SJSA1 (cell line): ENCODE measurements at regions not wholly inside any gene's neighbourhood (a gene's known extent, or its start where the extent isn't known, plus 50 kb on each side); places are given as distances from the start of the nearest gene placed in this dataset.

Experiments used
- DNase-seq, 2 experiments: peaks; one replicate each; pipeline ENCODE4 v3.0.0-alpha.2; 2015 to 2020; ENCODE audit warnings: low spot score in 2 of 2, low read depth in 1 of 2
- H3K27ac ChIP-seq: fragments of 250-450 bp; sonication (Bioruptor Pico); 2 replicates; pipeline ENCODE4 v1.5.1; 2020; ENCODE audit warnings: mild to moderate bottlenecking, moderate library complexity
- H3K27me3 ChIP-seq: fragments of 250-450 bp; sonication (Bioruptor Pico); replicated peaks from 2 replicates; pipeline ENCODE4 v1.5.1; 2020; ENCODE audit warnings: mild to moderate bottlenecking, moderate library complexity
- H3K36me3 ChIP-seq: fragments of 250-450 bp; sonication (Bioruptor Pico); 2 replicates; pipeline ENCODE4 v1.5.1; 2020; ENCODE audit warnings: mild to moderate bottlenecking
- H3K4me1 ChIP-seq: fragments of 250-450 bp; sonication (Bioruptor Pico); replicated peaks from 2 replicates; pipeline ENCODE4 v1.6.1; 2021; ENCODE audit warnings: mild to moderate bottlenecking
- H3K4me3 ChIP-seq: fragments of 250-450 bp; sonication (Bioruptor Pico); 2 replicates; pipeline ENCODE4 v1.5.1; 2020; ENCODE audit warnings: mild to moderate bottlenecking
- H3K9me3 ChIP-seq: fragments of 250-450 bp; sonication (Bioruptor Pico); replicated peaks from 2 replicates; pipeline ENCODE4 v1.5.1; 2020; ENCODE audit warnings: mild to moderate bottlenecking

- no peaks in the 10 kb centered on the region for H3K9me3 ChIP-seq
- H3K4me1 ChIP-seq, result no peaks in the 10 kb centered on the region
- H3K27me3 ChIP-seq, result no peaks in the 10 kb centered on the region
- H3K27ac ChIP-seq, result no peak overlapping the region
- no peak overlapping the region for H3K4me3 ChIP-seq
- H3K36me3 ChIP-seq, result no peaks in the 10 kb centered on the region
- DNase-seq, result no peak
Measured at GRCh38 chr2:10234409-10235094, 68.2 kb upstream of the HPCAL1 start.

DNA sequence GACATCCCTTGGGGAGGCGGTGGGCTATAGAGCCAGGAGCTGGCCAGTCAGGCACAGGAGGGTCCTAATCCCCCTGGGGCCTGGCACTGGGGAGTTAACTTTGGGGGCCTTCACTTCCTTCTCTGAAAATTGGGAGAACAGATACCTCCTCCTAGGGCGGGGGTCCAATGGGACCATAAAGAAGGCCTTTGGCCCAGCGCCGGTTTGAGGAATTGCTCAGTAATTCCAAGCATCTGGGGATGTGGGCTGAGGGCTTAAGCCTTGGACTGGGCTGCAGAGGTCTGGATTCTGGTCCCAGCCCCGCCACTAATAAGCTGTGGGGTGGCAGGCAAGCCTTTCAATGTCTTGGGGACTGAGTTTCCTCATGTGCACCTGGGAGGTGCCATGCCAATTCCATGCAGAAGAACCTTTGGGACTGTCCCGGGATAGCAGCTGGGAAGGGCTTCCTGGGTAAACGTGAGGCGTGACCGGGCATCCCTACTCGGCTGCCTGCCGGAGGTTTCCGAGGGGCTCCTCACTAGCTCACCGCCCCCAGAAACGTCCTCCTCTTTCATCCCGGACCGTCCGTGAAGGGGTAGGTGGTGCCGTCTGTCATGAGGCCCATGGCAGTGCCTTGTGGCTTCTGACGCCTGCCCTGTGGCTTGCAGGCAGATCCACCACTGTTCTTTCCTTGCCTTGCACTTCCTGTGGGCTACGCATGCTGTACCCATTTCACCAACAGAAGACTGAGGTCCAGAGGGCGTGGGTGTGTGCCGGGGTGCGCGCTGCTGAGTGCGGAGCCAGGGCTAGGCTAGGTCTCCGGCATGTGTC lies 67.4 kb upstream of the HPCAL1 start:
- Histone ChIP-seq H3K4me1 (no peaks in the 10 kb centered on the region), H3K27me3 (no peaks in the 10 kb centered on the region), H3K4me3 (no peak overlapping the region), H3K9me3 (no peaks in the 10 kb centered on the region; the same call in 1 of the 2 replicates), H3K36me3 (no peaks in the 10 kb centered on the region), H3K27ac (no peak overlapping the region)
- DNase-seq, result no peak

DNA sequence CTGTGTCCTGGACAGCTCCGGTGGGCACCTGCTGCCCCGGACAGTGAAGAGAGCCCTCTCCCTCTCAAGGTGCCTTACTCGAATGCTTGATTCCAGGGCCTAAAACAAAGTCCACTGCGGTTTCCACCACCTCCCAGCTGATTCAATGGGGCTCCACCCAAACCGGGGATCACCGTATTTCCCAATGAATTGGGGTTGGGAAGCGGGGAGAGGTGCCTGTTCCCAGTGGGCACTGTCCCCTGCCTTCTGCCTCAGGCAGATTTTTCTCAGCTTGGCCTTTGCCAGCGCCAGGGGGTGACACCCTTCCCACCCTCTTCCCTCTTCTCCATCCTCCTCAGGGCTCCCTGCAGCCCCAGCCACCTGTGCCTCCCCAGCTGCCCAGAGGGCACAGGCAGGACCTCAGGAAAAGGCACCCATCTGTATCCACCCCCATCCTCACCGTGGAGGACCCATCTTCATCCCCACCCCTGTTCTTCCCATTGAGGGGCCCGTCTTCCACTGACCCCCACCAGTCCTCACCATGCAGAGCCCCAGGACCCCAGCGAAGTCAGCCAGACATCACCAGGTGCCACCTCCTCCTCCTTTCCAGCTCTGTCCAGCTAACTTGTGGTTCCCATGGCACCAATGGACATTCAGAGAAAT lies 66.7 kb upstream of the HPCAL1 start:
- Histone ChIP-seq H3K36me3 (no peaks in the 10 kb centered on the region), H3K4me3 (no peak overlapping the region), H3K27me3 (no peaks in the 10 kb centered on the region), H3K27ac (no peak overlapping the region), H3K4me1 (no peaks in the 10 kb centered on the region), H3K9me3 (no peaks in the 10 kb centered on the region; the same call in 1 of the 2 replicates)
- no peak for DNase-seq

DNA sequence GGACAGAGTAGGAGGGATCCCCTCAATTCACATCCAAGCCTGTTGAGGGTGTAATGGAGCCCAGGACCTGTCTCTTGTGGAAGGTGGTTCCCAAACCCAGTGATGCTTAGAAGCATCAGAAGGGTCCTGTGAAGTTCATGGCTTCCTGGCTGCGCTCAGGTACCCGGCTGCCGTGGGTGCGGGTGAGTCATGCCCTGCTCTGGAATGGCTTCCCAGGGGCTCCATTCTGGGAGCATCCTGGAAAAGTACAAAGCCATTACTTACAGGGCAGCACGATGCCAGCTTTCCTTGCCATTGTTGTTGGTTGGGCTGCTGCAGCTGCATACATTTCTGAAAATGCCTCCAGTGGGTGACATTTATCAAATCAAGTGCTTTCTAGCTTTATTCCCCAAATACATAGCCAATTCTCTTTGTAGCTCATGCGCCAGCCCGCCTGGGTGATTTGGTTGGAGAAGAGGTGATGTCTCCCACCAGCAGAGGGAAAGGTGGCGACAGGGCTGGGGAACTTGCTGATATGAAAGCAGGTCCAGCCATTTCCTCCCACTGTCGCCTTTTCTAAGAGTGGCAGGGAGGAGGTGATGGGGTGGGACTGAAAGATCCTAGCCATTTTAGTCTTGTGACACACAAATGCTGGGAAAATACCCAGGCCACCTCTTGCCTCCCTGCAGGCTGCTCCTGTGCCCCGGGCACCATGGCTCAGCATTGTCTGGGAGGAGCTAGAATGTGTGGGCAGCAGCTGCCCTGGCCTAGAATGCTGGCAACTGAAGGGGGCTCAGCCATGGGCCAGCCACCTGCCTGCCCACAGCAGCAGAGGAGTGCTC lies 65.9 kb upstream of the HPCAL1 start:
- no peak overlapping the region for H3K4me3 ChIP-seq

GRCh38 chr2:10237392-10238321 lies 65.0 kb upstream of the HPCAL1 start:
- Histone ChIP-seq H3K4me1 (no peaks in the 10 kb centered on the region), H3K9me3 (no peaks in the 10 kb centered on the region; the same call in 1 of the 2 replicates), H3K36me3 (no peaks in the 10 kb centered on the region), H3K27me3 (no peaks in the 10 kb centered on the region), H3K27ac (no peak overlapping the region), H3K4me3 (no peak overlapping the region)
- DNase-seq, result no peak

More for the DNA sequence above, 65.9 kb upstream of the HPCAL1 start:
- Histone ChIP-seq H3K4me1 (no peaks in the 10 kb centered on the region), H3K27me3 (no peaks in the 10 kb centered on the region), H3K9me3 (no peaks in the 10 kb centered on the region; the same call in 1 of the 2 replicates), H3K27ac (no peak overlapping the region), H3K36me3 (no peaks in the 10 kb centered on the region)
- DNase-seq, result no peak

DNA sequence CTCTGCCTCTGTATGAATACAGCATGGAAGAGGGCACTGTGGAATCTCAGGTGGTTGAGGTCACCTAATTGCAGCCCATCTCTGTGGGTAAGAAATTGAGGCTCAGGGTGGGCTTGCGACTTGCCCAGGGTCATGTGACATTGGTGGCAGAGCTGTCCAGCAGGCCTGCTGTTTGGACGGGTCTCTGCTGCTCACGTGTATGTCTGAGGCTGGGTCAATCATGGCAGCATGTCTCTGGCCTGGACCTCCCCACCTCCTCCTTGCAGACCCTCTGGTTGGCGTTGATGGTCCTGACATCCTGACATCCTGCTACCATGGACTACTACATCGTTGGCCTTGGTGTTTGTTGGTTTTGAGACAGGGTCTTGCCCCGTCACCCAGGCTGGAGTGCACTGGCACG lies 64.3 kb upstream of the HPCAL1 start:
- no peak for DNase-seq
- Histone ChIP-seq H3K36me3 (no peaks in the 10 kb centered on the region), H3K27me3 (no peaks in the 10 kb centered on the region), H3K4me1 (no peaks in the 10 kb centered on the region), H3K4me3 (no peak overlapping the region), H3K9me3 (no peaks in the 10 kb centered on the region; the same call in 1 of the 2 replicates), H3K27ac (no peak overlapping the region)

DNA sequence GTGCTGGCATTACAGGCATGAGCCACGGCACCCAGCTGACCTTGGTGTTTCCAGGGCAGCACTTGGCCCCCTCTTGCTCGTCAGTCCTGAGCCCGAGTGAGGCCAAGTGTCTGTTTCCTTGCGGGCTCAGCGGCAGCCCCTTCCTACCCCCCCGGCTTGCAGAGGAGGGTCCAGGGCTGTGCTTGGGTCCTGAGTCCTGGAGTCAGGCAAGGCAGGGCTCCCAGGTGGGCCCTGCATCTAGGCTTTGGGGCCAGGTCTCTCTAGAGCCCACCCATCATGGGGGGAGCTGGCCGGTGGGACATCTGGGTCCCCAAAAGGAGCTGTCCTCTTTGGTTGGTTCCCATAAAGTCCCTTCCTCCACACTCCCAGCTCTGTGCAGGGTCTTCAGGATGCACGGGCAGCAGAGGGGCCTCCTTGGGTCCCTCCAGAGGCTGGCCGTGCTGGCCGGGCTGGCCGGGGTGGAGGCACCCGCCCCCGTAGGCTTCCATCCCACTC lies 63.7 kb upstream of the HPCAL1 start:
- H3K27ac ChIP-seq, result no peak overlapping the region
- no peaks in the 10 kb centered on the region for H3K4me1 ChIP-seq
- no peaks in the 10 kb centered on the region for H3K27me3 ChIP-seq
- no peak overlapping the region for H3K4me3 ChIP-seq
- no peak for DNase-seq
- no peaks in the 10 kb centered on the region; the same call in 1 of the 2 replicates for H3K9me3 ChIP-seq
- no peaks in the 10 kb centered on the region for H3K36me3 ChIP-seq

DNA sequence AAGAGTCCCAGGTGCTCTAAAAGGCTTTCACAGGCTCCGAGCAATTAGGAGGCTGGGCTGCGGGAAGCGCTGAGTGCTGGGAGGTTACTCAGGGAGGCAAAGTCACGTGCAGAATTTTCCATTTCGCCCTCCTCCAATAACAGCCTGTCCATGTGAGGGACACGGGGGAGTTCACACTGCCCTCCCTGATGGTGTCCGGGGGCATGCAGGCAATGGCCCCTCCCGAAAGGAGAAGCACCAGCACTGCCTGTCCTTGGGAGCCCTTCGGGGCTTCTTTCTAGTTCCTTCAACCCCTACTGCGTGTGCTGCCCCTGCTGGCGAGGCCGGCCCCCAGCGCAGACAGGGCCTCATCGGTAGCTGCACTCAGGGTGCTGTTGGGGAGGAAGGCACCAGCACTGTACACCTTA lies 63.1 kb upstream of the HPCAL1 start:
- Histone ChIP-seq H3K27me3 (no peaks in the 10 kb centered on the region), H3K4me3 (no peak overlapping the region), H3K9me3 (no peaks in the 10 kb centered on the region; the same call in 1 of the 2 replicates), H3K4me1 (no peaks in the 10 kb centered on the region), H3K36me3 (no peaks in the 10 kb centered on the region), H3K27ac (no peak overlapping the region)
- DNase-seq, result no peak

- DNase-seq, result no peak
- Histone ChIP-seq H3K9me3 (no peaks in the 10 kb centered on the region; the same call in 1 of the 2 replicates), H3K4me3 (no peak overlapping the region)
Measured at GRCh38 chr2:10240161-10240681, 62.5 kb upstream of the HPCAL1 start.

GRCh38 chr2:10240911-10241610 lies 61.6 kb upstream of the HPCAL1 start:
- Histone ChIP-seq H3K9me3 (no peaks in the 10 kb centered on the region; the same call in 1 of the 2 replicates), H3K27ac (no peak overlapping the region), H3K27me3 (no peaks in the 10 kb centered on the region), H3K4me3 (no peak overlapping the region), H3K36me3 (no peaks in the 10 kb centered on the region), H3K4me1 (no peaks in the 10 kb centered on the region)
- no peak for DNase-seq

More at GRCh38 chr2:10240161-10240681, 62.5 kb upstream of the HPCAL1 start:
- Histone ChIP-seq H3K4me1 (no peaks in the 10 kb centered on the region), H3K27ac (no peak overlapping the region), H3K36me3 (no peaks in the 10 kb centered on the region), H3K27me3 (no peaks in the 10 kb centered on the region)

DNA sequence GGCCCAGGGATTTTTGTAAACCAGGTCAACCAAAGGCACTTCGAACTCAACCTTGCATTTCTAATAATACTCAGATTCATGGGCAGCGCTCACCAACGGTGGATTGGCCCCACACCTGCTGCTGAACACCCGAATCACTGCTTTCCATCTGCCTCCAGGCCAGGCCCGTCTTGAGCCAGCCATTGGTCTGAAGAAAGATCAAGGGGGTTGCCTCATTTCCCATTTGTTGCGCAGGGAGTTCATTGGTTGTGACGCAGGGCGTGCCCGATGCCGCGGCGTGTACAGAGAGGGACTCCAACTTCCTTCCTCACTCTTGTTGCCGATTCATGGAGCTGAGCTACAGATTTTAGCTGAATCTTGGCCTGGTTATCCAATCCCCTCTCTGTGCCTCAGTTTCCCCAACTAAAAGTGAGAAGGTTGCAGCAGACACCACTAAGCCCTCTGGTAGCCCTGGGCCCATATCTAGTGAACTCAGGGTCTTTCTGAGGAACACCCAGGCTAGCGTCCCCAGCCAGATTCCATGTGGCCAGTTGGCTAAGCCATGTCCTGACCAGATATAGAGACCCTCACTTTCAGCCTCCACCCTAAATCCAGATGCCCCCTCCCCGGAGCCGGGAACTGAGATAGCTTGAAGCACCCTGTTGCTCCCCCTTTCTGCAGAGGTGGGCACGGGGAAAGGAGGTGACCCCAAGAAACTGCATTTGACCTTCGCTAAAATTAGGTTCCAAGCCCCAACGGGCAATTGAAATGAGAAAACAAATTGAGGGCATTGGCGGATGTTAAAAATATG lies 60.9 kb upstream of the HPCAL1 start:
- no peaks in the 10 kb centered on the region; the same call in 1 of the 2 replicates for H3K9me3 ChIP-seq
- H3K27me3 ChIP-seq, result no peaks in the 10 kb centered on the region
- H3K4me1 ChIP-seq, result no peaks in the 10 kb centered on the region
- DNase-seq, result no peak
- H3K27ac ChIP-seq, result no peak overlapping the region
- H3K36me3 ChIP-seq, result no peaks in the 10 kb centered on the region
- H3K4me3 ChIP-seq, result no peak overlapping the region
